Activated T-cell treated with anti-CD3 and anti-CD28 coated beads for 1 hour (primary cell): ENCODE measurements at regions not wholly inside any gene's neighbourhood (a gene's known extent, or its start where the extent isn't known, plus 50 kb on each side); places are given as distances from the start of the nearest gene placed in this dataset.

Experiments
- DNase-seq: peaks from one replicate; pipeline ENCODE4 v3.0.0-alpha.2; 2020; ENCODE audit warnings: low read depth

DNA sequence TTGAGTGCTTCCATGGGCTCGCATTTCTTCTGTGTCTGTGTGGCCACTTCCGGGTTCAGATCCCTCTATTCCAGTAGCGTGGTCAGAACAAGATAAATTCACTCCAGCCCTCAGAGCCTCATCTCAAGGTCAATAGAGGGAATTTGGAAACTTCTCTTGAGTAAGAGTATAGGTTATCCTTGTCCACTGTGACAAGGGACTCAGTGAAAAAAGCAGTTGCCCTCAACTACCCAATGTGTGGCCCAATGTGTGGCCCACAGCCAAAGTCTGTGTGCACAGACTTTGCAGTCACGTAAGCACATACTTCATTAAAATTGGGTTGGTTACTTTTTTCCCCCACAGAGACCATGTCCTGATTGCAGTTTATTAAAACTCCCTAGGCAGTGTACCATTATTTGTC is 305.6 kb upstream of the SEMA6D start:
- no peak for DNase-seq

- DNase-seq, result no peak
These were observed 305.2 kb upstream of the SEMA6D start for GRCh38 chr15:47412136-47412535.

- DNase-seq, result no peak
These were observed 304.5 kb upstream of the SEMA6D start for GRCh38 chr15:47412802-47413201.

GRCh38 chr15:47414207-47414606 is 303.1 kb upstream of the SEMA6D start:
- no peak for DNase-seq

DNA sequence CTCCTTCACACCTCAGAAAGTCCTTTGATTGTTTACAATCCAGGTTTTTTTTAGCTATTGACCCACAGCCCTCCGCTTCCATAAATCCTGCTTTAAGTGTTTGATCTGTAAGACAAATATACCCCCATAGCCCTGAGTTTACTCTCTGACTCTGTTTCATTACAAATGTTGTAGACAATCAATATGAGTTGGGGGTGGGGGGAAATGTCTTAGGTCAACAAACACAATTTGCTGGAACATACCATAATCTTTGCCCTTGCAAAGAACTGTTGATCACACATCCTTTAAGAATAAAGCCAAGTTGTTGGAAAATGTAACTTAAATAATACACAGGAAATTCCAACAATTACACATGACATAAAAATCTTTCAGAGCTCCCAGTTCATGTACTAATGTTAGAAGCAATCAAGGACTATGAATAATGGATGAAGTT is 301.8 kb upstream of the SEMA6D start:
- no peak for DNase-seq

DNA sequence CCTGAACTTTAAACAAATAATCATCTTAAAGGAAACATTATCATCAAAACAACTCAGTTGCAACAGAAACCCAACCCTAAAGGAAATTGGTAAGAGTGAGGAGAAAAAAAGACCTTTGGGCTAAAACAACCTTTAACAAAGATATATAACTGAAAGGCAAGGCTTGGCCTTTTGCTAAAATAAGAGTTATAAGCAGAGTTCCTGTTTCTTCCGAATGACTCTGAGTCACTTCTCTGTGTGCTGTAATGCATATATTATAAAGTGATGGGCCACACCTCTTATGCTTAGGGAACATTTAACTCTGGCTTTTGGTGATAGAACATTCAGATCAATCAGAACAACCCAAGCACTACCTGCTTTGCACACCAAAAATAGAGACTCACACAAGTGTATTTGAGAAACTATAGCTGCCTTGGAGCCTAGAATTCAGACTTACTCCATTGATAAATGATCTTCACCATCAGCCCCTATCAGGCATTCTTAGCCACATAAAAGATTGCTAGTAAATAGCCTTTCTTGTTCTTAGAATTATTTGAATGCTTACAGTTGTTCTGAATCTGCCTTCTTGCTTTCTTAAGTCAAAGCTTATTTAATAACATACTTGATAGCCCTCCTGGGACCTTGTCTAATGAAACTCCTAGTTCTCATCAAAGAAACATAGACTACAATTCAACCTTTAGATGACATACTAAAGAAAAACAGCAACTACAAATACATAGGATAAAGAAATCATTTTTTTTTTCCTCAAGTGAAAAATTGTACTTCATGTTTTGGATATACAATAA is 294.2 kb upstream of the SEMA6D start:
- DNase-seq, result no peak

- no peak for DNase-seq
These were observed 289.8 kb upstream of the SEMA6D start for GRCh38 chr15:47427463-47427862.

DNA sequence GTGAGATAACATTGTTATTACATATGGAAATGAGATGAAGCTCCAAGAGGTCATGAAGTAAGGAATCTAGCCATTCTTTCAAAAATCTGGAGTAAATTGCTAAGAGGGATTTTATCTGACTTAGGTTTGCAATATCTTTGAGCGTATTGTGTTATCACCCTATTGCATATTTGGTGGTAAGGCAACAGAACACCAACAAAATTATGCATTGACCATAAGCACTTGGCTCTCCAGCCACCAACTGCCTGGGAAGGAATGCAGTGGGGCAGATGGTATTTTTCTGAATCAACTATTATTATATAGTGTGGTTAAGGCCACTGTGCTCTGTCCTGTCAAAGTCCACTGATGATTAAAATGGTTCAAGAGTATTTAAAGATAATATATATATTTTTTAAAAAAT is 287.9 kb upstream of the SEMA6D start:
- DNase-seq, result no peak

- DNase-seq, result no peak
These were observed 285.8 kb upstream of the SEMA6D start for GRCh38 chr15:47431501-47431900.

GRCh38 chr15:47432826-47433225 is 284.5 kb upstream of the SEMA6D start:
- DNase-seq, result no peak

DNA sequence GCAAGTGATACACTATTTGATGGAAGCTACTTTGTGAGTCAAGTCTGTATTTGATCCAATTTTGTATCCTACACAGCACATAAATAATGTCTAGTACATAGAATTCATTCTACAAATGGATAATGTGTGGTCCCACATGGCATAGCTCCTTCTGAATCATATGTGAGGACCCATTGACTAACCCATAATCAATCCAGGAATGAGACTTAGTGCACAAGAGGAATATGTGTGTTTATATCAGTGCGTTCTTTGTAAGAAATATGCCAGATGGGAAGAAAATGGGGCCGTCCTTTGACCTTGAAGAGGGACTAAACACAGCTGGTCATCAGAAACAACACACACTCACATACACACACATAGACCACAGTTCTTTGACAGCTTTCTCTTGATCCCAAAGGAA is 282.7 kb upstream of the SEMA6D start:
- no peak for DNase-seq

DNA sequence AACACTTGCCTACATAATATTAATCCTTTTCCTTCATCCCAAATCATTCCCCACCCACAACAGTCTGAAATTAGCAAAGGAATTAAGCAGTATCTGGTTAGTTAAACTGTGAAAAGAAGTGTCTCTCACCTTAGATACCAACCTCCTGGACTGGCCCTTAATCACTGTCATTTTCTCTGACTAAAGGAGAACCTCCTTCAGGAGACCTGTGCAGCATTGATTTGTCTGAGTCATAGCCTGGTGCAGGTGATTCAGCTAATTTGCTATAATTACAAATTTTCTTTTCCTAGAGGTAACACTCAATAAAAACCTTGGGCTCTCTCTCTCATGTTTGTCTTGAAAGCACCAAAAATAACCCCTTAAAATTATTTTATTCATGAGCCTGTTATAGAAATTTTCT is 279.8 kb upstream of the SEMA6D start:
- no peak for DNase-seq

GRCh38 chr15:47439146-47440111 is 277.9 kb upstream of the SEMA6D start:
- no peak for DNase-seq

- no peak for DNase-seq
These were observed 274.9 kb upstream of the SEMA6D start for GRCh38 chr15:47442371-47442770.

DNA sequence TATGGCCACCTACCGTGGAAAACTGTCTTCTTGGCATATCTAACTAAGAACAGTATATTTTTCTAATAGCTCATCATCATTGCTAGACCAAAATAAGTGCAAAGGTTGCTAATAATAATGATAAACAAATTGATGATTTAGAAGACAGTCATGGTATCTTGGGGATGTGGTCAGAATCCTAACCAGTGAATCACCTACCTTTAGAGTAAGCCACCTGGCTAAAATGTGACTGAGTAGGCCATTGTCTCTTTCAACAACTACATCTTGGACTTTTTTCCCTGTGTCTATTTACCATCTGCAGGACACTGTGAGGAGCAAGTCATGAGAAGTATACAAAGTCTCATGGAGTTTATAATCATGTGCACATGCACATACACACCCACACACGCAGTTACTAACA is 273.5 kb upstream of the SEMA6D start:
- DNase-seq, result no peak

- DNase-seq, result no peak
These were observed 271.4 kb upstream of the SEMA6D start for GRCh38 chr15:47445723-47446392.

DNA sequence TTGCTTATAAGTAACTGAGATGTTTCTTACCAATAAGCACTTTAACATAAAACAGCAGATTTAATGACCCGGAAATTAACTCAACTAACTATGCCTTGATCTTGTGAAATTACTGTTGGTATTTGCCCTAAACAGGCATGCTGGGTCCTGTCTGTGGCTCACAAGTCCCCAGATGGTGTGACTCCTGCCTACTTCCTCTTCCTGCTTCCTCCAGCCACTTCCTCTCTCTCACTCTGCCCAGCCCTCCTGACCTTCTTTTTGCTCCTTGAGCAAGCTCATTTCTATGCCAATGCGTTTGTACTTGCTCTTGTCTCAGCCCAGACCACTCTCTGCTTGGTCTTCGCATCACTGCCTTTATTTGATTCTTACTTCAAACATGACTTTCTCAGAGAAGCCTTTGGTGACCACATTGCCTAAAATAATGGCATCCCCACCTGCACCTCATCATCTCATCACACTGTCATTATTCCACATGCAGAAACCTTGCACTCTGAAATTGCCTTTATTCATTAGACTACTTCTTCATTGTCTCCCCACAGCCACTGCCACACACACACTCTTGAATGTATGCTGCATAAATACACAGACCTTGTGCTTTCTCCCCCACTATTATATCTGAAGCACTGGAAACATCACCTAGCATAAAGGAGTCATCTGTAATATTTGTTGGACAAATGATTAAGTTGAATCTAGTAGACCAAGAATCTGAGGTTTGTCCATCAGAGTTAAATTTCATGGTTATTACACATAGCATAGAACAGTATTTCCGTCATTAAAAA is 256.3 kb upstream of the SEMA6D start:
- DNase-seq, result no peak

- no peak for DNase-seq
These were observed 255.6 kb upstream of the SEMA6D start for GRCh38 chr15:47461652-47462141.

- DNase-seq, result no peak
These were observed 250.9 kb upstream of the SEMA6D start for GRCh38 chr15:47466357-47466756.

DNA sequence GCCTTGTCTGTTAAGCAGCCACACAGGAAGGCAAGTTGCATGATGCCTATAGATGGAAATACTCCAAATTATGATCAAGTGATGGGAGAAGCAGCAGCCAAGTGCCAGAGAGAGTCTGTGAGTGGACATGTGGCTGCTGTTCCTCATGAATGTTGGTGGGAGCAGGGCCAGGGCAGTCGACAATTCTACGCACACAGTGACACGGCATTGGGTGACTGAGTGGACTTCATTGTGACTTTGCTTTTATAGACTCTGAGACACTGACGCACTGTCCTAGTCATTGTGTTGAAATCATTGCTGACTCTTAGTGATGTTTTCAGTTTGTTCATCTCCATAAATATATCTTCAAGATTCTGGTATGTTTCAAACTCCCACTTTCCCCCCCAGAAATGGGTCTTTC is 246.3 kb upstream of the SEMA6D start:
- no peak for DNase-seq

DNA sequence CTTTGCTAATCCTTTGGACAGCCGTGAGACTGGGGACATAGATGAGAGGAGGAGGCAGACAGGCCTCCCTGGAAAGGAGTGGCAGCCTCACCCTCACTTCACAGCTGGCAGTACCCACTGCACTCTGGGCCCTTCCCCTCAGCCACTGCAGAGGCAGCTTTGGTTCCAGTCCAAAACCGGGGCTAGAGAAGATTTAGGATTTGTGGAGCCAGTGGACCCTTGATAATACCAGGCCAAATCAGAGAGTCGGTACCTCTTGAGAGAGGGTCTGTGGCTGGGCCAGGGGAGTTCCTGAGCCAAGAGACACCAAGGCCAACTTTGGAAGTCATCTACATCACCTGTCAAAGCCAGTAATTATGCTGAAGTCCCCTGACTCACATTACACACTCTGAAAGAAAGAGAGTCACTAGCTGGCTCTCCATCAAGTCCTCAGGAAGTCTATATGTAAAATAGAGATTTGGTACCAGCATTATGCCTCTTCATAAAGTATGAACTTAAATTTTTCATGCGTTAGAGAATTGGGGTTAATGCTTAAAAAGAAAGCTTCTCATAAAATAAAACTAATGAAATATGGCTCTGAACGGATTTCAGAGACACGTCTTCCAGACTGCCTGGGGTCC is 244.1 kb upstream of the SEMA6D start:
- DNase-seq, result no peak
